HepG2 (cell line): ENCODE measurements at regions not wholly inside any gene's neighbourhood (a gene's known extent, or its start where the extent isn't known, plus 50 kb on each side); places are given as distances from the start of the nearest gene placed in this dataset.
"Not testable (repeated sequence)": the region's sequence is repeated elsewhere in the genome, so short reads cannot be mapped to it uniquely, and the experiment has no call there.

ENCODE experiments used
- ATAC-seq: fragments of 200-7000 bp; cut with Tn5 transposase; 3 replicates; pipeline ENCODE4 v1.9.1; 2020; ENCODE audit warnings: mild to moderate bottlenecking, moderate library complexity
- BruUV-seq: library from RNA; stranded (reverse); fragments of 400-500 nt; replicated peaks from 2 replicates; lab custom pipeline; 2021; lab: Mats Ljungman, UMichigan
- CTCF ChIA-PET: fragments of 300-600 bp; formaldehyde crosslinking; extraction: SDS; loops from one replicate; lab custom pipeline; 2021; ENCODE audit warnings: low total read pairs, inconsistent platforms, low intra/inter-chr PET ratio; lab: Yijun Ruan, JAX
- POLR2A ChIA-PET: fragments of 350-600 bp; sonication (Branson Sonifier 250); formaldehyde crosslinking; loops from one replicate; lab custom pipeline; 2020; ENCODE audit warnings: antibody characterized with exemption, inconsistent platforms; lab: Yijun Ruan, JAX
- DNase-seq: peaks from one replicate; pipeline ENCODE4 v3.0.0-alpha.2; 2015; ENCODE audit warnings: low spot score
- FAIRE-seq: peaks from 3 replicates; lab custom pipeline; 2011; peaks lifted over from hg19 to GRCh38; lab: Jason Lieb, UNC
- H2AFZ ChIP-seq: one replicate; pipeline ENCODE4 v1.6.1; 2011; ENCODE audit warnings: low read length, inconsistent platforms
- H3K27ac ChIP-seq: fragments of 300-600 bp; 3 replicates; pipeline ENCODE4 v1.8.0; 2011; ENCODE audit warnings: mixed run types, mild to moderate bottlenecking, mixed read lengths, low read length, inconsistent platforms; ENCODE audit not compliant: insufficient read depth; ENCODE audit errors: extremely low read length
- H3K27me3 ChIP-seq, 2 experiments: fragments of 200-600 bp in 1 of 2; 2 replicates in 1 of 2; 3 replicates in 1 of 2; pipeline versions ENCODE4 v1.6.0 to v1.8.0; 2011; ENCODE audit warnings: low read length in 2 of 2, mild to moderate bottlenecking in 2 of 2, moderate library complexity in 2 of 2, inconsistent platforms in 1 of 2; ENCODE audit not compliant: insufficient read depth in 2 of 2, control insufficient read depth in 1 of 2
- H3K36me3 ChIP-seq, 2 experiments: fragments of 200-600 bp in 1 of 2; replicated peaks in 1 of 2; 2 replicates in 1 of 2; 3 replicates in 1 of 2; pipeline versions ENCODE4 v1.5.1 to v1.8.0; 2011; ENCODE audit warnings: low read length in 2 of 2, inconsistent platforms in 1 of 2; ENCODE audit not compliant: insufficient read depth in 2 of 2, control insufficient read depth in 1 of 2
- H3K4me1 ChIP-seq: 2 replicates; pipeline ENCODE4 v1.5.1; 2012; ENCODE audit warnings: low read length, inconsistent platforms; ENCODE audit not compliant: insufficient read depth
- H3K4me2 ChIP-seq: 2 replicates; pipeline ENCODE4 v1.6.0; 2011; ENCODE audit warnings: low read depth, low read length, inconsistent platforms
- H3K4me3 ChIP-seq, 3 experiments: fragments of 200-600 bp in 1 of 3; sonication (generic), shearing (Covaris generic) in 1 of 3; replicated peaks in 1 of 3; 2 replicates each; pipeline ENCODE4 v1.5.1; 2011 to 2016; ENCODE audit warnings: low read length in 3 of 3, inconsistent platforms in 2 of 3, low read depth in 2 of 3, mild to moderate bottlenecking in 2 of 3, control low read depth in 1 of 3, mixed read lengths in 1 of 3; ENCODE audit not compliant: insufficient read depth in 1 of 3
- H3K79me2 ChIP-seq: one replicate; pipeline ENCODE4 v1.6.1; 2011; ENCODE audit warnings: low read length, inconsistent platforms; ENCODE audit not compliant: insufficient read depth
- H3K9ac ChIP-seq: 2 replicates; pipeline ENCODE4 v1.6.0; 2011; ENCODE audit warnings: mild to moderate bottlenecking, low read depth, low read length, inconsistent platforms; ENCODE audit not compliant: insufficient read depth
- H3K9me3 ChIP-seq: 2 replicates; pipeline ENCODE4 v1.5.1; 2012; ENCODE audit warnings: mild to moderate bottlenecking, low read length
- H4K20me1 ChIP-seq: 2 replicates; pipeline ENCODE4 v1.6.0; 2011; ENCODE audit warnings: inconsistent platforms, mild to moderate bottlenecking, low read length, moderate library complexity; ENCODE audit not compliant: insufficient read depth
- NFE2L1 ChIP-seq: sonication (generic); formaldehyde crosslinking; IDR thresholded peaks from 2 replicates; pipeline ENCODE4 v1.4.0; 2020; ENCODE audit warnings: missing genetic modification reagents, mild to moderate bottlenecking, borderline replicate concordance
- RNF219 ChIP-seq: sonication (generic); formaldehyde crosslinking; IDR thresholded peaks from 2 replicates; pipeline ENCODE4 v1.5.0; 2020; ENCODE audit warnings: mild to moderate bottlenecking, missing genetic modification reagents
- SNRNP70 ChIP-seq: fragments of 200-400 bp; formaldehyde crosslinking; IDR thresholded peaks from 2 replicates; pipeline ENCODE4 v1.6.1; 2017; ENCODE audit warnings: mild to moderate bottlenecking, low read depth, low read length, moderate library complexity
- ZNF619 ChIP-seq: sonication (generic); formaldehyde crosslinking; IDR thresholded peaks from 2 replicates; pipeline ENCODE4 v1.4.0; 2020; ENCODE audit warnings: mild to moderate bottlenecking, missing genetic modification reagents
- ZNF784 ChIP-seq: sonication (generic); formaldehyde crosslinking; IDR thresholded peaks from 2 replicates; pipeline ENCODE4 v1.5.1; 2020; ENCODE audit warnings: missing genetic modification reagents, mild to moderate bottlenecking, borderline replicate concordance
- WGBS: methylation state at CpG from one replicate; pipeline ENCODE4 v1.1.6; 2017; ENCODE audit warnings: low lambda C conversion rate; 5-methylcytosine and 5-hydroxymethylcytosine counted together
- in situ Hi-C: cut with HindIII; loops from 2 replicates; pipeline ENCODE4 v1.10.0; 2017; ENCODE audit warnings: low pct_unique_long_range_greater_than_20kb; ENCODE audit not compliant: extremely low pct_ligation_motif_present
- intact Hi-C: fragments of 100-400 bp; cut with micrococcal nuclease; formaldehyde crosslinking; loops from one replicate; pipeline ENCODE4 v1.10.0; 2022; ENCODE audit not compliant: unreplicated experiment
- TF ChIP-seq, protein P1 (sequence below): sonication (generic); formaldehyde crosslinking; IDR thresholded peaks from 2 replicates; pipeline ENCODE4 v1.5.0; 2020; ENCODE audit warnings: missing genetic modification reagents

DNA sequence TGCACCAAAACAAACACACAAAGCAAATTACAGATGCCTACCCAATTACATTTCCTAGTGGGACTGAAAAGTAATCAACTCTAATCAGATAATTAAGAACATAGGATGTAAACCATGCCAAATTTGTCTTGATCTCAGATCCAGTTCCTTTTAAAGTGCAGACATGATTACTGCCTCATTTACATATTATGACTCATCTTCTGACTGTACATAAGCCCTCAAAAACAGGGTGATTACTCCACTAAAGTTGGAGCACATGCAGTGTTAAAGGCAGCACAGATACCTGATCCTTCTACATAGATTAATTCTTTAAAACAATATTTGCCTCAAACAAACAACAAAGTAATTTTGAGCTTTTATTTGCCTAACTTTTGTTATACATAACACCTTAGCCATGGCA, 337.2 kb downstream of the RPS29 start:
- no peak for DNase-seq
- Histone ChIP-seq H3K27me3 (no peaks in the 10 kb centered on the region), H3K4me1 (no peaks in the 10 kb centered on the region), H2AFZ (no peak overlapping the region), H3K27ac (no peak overlapping the region), H3K4me3 (no peak overlapping the region)
- in situ Hi-C loops: no loop called here
- BruUV-seq: no TSS peak
- no peak for TF ChIP-seq NFE2L1 (CRISPR knock-in tag)
- no peak for TF ChIP-seq ZNF619 (CRISPR knock-in tag)
- no peak for TF ChIP-seq RNF219 (CRISPR knock-in tag)
- TF ChIP-seq ZNF784 (CRISPR knock-in tag): no peak
- TF ChIP-seq SNRNP70: no peak
- TF ChIP-seq, protein P1, sequence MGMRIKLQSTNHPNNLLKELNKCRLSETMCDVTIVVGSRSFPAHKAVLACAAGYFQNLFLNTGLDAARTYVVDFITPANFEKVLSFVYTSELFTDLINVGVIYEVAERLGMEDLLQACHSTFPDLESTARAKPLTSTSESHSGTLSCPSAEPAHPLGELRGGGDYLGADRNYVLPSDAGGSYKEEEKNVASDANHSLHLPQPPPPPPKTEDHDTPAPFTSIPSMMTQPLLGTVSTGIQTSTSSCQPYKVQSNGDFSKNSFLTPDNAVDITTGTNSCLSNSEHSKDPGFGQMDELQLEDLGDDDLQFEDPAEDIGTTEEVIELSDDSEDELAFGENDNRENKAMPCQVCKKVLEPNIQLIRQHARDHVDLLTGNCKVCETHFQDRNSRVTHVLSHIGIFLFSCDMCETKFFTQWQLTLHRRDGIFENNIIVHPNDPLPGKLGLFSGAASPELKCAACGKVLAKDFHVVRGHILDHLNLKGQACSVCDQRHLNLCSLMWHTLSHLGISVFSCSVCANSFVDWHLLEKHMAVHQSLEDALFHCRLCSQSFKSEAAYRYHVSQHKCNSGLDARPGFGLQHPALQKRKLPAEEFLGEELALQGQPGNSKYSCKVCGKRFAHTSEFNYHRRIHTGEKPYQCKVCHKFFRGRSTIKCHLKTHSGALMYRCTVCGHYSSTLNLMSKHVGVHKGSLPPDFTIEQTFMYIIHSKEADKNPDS (CRISPR knock-in tag): no peak
- TF ChIP-seq, all 625 proteins: peak for 0
- H3K9me3 ChIP-seq: no peaks in the 10 kb centered on the region
- H3K4me2 ChIP-seq: no peak overlapping the region
- H3K36me3 ChIP-seq: no peaks in the 10 kb centered on the region
- no peak for FAIRE-seq
- POLR2A ChIA-PET: no interaction called here
- no peak overlapping the region for H3K9ac ChIP-seq
- ATAC-seq: no peak
- CTCF ChIA-PET: no interaction called here
- H3K79me2 ChIP-seq: no peaks in the 10 kb centered on the region
- no peaks in the 10 kb centered on the region for H4K20me1 ChIP-seq
- intact Hi-C loops: no loop called here

DNA sequence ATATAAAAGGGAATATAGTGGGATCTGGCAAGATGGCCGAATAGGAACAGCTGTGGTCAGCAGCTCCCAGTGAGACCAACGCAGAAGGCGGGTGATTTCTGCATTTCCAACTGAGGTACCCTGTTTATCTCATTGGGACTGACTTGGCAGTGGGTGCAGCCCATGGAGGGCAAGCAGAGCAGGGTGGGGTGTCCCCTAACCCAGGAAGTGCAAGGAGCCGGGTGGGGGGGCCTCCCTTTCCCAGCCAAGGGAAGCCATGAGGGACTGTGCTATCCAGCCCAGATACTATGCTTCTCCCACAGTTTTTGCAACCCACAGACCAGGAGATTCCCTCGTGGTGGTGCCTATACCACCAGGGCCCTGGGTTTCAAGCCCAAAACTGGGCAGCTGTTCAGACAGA, 342.4 kb downstream of the RPS29 start:
- H3K4me3 ChIP-seq, H3K79me2 ChIP-seq, ATAC-seq, H2AFZ ChIP-seq, FAIRE-seq, H3K36me3 ChIP-seq, H3K9me3 ChIP-seq, H4K20me1 ChIP-seq, H3K27ac ChIP-seq, H3K4me2 ChIP-seq, BruUV-seq, DNase-seq, in situ Hi-C loops, H3K27me3 ChIP-seq, H3K4me1 ChIP-seq, POLR2A ChIA-PET, H3K9ac ChIP-seq, intact Hi-C loops, CTCF ChIA-PET: not testable (repeated sequence)
- WGBS: 0% methylated on average over 5 of the region's 5 CpGs
